Peyer's patch (tissue), 4 donors: ENCODE measurements at regions not wholly inside any gene's neighbourhood (a gene's known extent, or its start where the extent isn't known, plus 50 kb on each side); places are given as distances from the start of the nearest gene placed in this dataset.

Experiments used
- POLR2A ChIP-seq, 2 donors: fragments of 450-650 bp; IDR thresholded peaks; one replicate each; pipeline ENCODE4 v1.5.1; 2017; ENCODE audit warnings: antibody characterized with exemption in 2 of 2, mild to moderate bottlenecking in 2 of 2, moderate library complexity in 2 of 2
- TF ChIP-seq, protein P1 (sequence below), 6 experiments: fragments of 450-650 bp in 4 of 6; fragments of 200-600 bp in 2 of 6; sonication (generic) in 1 of 6; IDR thresholded peaks; one replicate each; pipeline ENCODE4 v1.5.1; 2017 to 2019; ENCODE audit warnings: antibody characterized with exemption in 6 of 6, mild to moderate bottlenecking in 3 of 6, moderate library complexity in 1 of 6

- TF ChIP-seq, protein P1, sequence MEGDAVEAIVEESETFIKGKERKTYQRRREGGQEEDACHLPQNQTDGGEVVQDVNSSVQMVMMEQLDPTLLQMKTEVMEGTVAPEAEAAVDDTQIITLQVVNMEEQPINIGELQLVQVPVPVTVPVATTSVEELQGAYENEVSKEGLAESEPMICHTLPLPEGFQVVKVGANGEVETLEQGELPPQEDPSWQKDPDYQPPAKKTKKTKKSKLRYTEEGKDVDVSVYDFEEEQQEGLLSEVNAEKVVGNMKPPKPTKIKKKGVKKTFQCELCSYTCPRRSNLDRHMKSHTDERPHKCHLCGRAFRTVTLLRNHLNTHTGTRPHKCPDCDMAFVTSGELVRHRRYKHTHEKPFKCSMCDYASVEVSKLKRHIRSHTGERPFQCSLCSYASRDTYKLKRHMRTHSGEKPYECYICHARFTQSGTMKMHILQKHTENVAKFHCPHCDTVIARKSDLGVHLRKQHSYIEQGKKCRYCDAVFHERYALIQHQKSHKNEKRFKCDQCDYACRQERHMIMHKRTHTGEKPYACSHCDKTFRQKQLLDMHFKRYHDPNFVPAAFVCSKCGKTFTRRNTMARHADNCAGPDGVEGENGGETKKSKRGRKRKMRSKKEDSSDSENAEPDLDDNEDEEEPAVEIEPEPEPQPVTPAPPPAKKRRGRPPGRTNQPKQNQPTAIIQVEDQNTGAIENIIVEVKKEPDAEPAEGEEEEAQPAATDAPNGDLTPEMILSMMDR (IDR thresholded peaks at IDR 0.05) = no peak
- TF ChIP-seq POLR2A (IDR thresholded peaks at IDR 0.05) = no peak
Observed at GRCh38 chr4:175412746-175413145, 399.3 kb downstream of the GPM6A start.
